ENCODE measurements at regions not wholly inside any gene's neighbourhood (a gene's known extent, or its start where the extent isn't known, plus 50 kb on each side); places are given as distances from the start of the nearest gene placed in this dataset.
A peak's percentile ranks its signal among the peaks of the same experiment; 100 is the strongest.

- CTCF ChIA-PET = interaction anchor here (0.6 to 3.9 kb wide), 6 partner anchors 14 to 232 kb away, joined by 3 to 38 read pairs (median 4); no protein-coding TSS in a partner anchor
- POLR2A ChIA-PET = no interaction called here
- H3K4me3 ChIP-seq (ENCODE audit: low read depth, low read length) = no peak overlapping the region
- no peak for TF ChIP-seq CTCF (IDR thresholded peaks at IDR 0.05; ENCODE audit: insufficient read depth, low read length, missing control alignments)
- no peak for DNase-seq (ENCODE audit: low read depth, low spot score)
Measured at GRCh38 chr2:38509947-38510326, 92.8 kb downstream of the HNRNPLL start.

- DNase-seq (ENCODE audit: low read depth, low spot score) = peak; percentile 23
- TF ChIP-seq CTCF (IDR thresholded peaks at IDR 0.05; ENCODE audit: insufficient read depth, low read length, missing control alignments) = no peak
- ChIA-PET CTCF (interaction anchor here (0.6 to 3.9 kb wide), 7 partner anchors 15 to 232 kb away, joined by 3 to 38 read pairs (median 3); no protein-coding TSS in a partner anchor), POLR2A (interaction anchor here (1.1 kb wide), 1 partner anchor 242 kb away, joined by 4 read pairs; the partner anchor contains the start of gene SRSF7)
- no peak overlapping the region for H3K4me3 ChIP-seq (ENCODE audit: low read depth, low read length)
Measured at GRCh38 chr2:38509314-38509946, 93.3 kb downstream of the HNRNPLL start.

GRCh38 chr2:38508311-38509039, 94.3 kb downstream of the HNRNPLL start:
- ChIA-PET POLR2A (interaction anchor here (0.7 to 1.1 kb wide), 2 partner anchors 114 to 243 kb away, joined by 3 to 4 read pairs; partner anchors contain the start of gene SRSF7), CTCF (interaction anchor here (0.7 to 3.9 kb wide), 9 partner anchors 9 to 233 kb away, joined by 3 to 38 read pairs (median 3); no protein-coding TSS in a partner anchor)
- no peak for DNase-seq (ENCODE audit: low read depth, low spot score)

GRCh38 chr2:38507712-38508111, 95.0 kb downstream of the HNRNPLL start:
- POLR2A ChIA-PET = no interaction called here
- H3K4me3 ChIP-seq (ENCODE audit: low read depth, low read length) = no peak overlapping the region
- CTCF ChIA-PET = interaction anchor here (0.9 to 3.9 kb wide), 7 partner anchors 8 to 191 kb away, joined by 3 to 38 read pairs (median 4); no protein-coding TSS in a partner anchor
- no peak for TF ChIP-seq CTCF (IDR thresholded peaks at IDR 0.05; ENCODE audit: insufficient read depth, low read length, missing control alignments)
- no peak for DNase-seq (ENCODE audit: low read depth, low spot score)

More at GRCh38 chr2:38508311-38509039, 94.3 kb downstream of the HNRNPLL start:
- TF ChIP-seq CTCF (IDR thresholded peaks at IDR 0.05; ENCODE audit: insufficient read depth, low read length, missing control alignments) = peak; percentile 10
- no peak overlapping the region for H3K4me3 ChIP-seq (ENCODE audit: low read depth, low read length)

GRCh38 chr2:38505779-38506178, 96.9 kb downstream of the HNRNPLL start:
- no peak overlapping the region for H3K4me3 ChIP-seq (ENCODE audit: low read depth, low read length)
- ChIA-PET POLR2A (interaction anchor here (0.7 kb wide), 1 partner anchor 235 kb away, joined by 4 read pairs; no protein-coding TSS in a partner anchor), CTCF (no interaction called here)
- no peak for TF ChIP-seq CTCF (IDR thresholded peaks at IDR 0.05; ENCODE audit: insufficient read depth, low read length, missing control alignments)
- peak; percentile 33 for DNase-seq (ENCODE audit: low read depth, low spot score)

- TF ChIP-seq CTCF (IDR thresholded peaks at IDR 0.05; ENCODE audit: insufficient read depth, low read length, missing control alignments) = no peak
- ChIA-PET POLR2A (no interaction called here), CTCF (no interaction called here)
- no peak overlapping the region for H3K4me3 ChIP-seq (ENCODE audit: low read depth, low read length)
- DNase-seq (ENCODE audit: low read depth, low spot score) = no peak
Measured at GRCh38 chr2:38504169-38504568, 98.6 kb downstream of the HNRNPLL start.

Measured in AG04449 (cell line).